DND-41 (cell line): ENCODE measurements at regions not wholly inside any gene's neighbourhood (a gene's known extent, or its start where the extent isn't known, plus 50 kb on each side); places are given as distances from the start of the nearest gene placed in this dataset.

Experiments used
- CTCF ChIP-seq: IDR thresholded peaks from 2 replicates; pipeline ENCODE4 v1.5.1; 2012; ENCODE audit warnings: borderline replicate concordance, low read length, moderate library complexity, mild to moderate bottlenecking; ENCODE audit not compliant: poor library complexity, severe bottlenecking; ENCODE audit errors: extremely low read depth
- EZH2 ChIP-seq: IDR thresholded peaks from 3 replicates; pipeline ENCODE4 v1.6.1; 2012; ENCODE audit warnings: borderline replicate concordance, low read depth, mild to moderate bottlenecking, moderate library complexity, low read length, inconsistent platforms; ENCODE audit not compliant: severe bottlenecking

- TF ChIP-seq CTCF (no peak), EZH2 (no peak)
These were observed 149.6 kb downstream of the LY86 start for GRCh38 chr6:6738108-6738507.
